HT-29 (cell line): ENCODE measurements at regions not wholly inside any gene's neighbourhood (a gene's known extent, or its start where the extent isn't known, plus 50 kb on each side); places are given as distances from the start of the nearest gene placed in this dataset.

Experiments
- DNase-seq: peaks from one replicate; pipeline ENCODE4 v3.0.0-alpha.2; 2015; ENCODE audit warnings: low spot score

DNA sequence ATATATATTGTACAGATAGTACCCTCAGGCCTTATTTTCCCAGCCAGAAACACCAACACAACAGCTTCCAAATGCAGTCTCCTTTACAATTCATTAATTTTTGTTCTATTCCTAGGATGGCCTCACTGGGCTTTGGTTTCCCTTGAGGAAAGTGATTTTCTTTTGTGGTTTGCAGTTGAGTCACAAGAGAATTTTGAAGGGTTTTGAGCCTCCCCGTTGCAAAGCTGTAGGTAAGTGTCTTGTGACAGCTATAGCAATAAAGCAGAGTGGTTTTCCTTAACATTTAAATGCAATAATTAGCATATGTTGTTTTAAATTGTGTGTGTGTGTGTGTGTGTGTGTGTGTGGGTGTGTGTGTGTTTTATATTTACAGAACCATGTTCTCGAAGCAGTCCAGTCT is 54.1 kb upstream of the WDR17 start:
- DNase-seq: no peak

DNA sequence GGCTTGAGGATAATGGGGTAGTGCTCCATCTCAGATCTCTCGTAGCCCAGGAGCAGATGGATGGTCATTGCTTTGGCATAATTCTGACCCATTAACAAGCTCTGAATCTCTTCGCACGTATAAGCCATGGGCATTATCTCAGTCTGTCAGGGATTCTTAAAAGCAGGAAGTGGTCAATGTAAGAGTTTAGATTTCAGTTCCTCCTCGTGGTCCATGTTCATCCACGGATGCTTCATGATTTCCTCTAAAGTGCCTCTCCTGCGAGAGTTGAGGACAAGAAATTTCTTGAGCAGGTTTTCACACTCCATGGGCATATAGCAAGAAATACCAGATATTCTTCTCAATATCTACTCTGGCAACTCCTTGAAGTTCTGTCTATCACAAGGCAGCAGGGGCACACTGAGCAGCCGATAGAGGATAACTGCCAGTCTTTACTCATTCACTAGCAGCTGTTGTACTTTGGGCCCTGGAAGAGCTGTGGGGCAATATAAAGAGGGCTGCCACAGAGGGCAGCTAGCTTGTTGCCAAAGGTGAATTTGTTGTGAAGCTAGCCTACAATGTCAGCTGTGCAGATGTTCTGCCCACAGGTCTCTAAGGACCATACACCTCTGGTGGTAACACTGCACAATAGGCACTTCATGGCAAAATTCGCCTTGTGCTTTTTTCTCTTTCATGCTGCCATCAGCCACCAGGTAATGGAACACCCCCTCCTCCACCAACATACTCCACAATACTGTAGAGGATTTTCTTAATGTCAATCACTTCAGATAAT is 52.0 kb upstream of the WDR17 start:
- DNase-seq: no peak

DNA sequence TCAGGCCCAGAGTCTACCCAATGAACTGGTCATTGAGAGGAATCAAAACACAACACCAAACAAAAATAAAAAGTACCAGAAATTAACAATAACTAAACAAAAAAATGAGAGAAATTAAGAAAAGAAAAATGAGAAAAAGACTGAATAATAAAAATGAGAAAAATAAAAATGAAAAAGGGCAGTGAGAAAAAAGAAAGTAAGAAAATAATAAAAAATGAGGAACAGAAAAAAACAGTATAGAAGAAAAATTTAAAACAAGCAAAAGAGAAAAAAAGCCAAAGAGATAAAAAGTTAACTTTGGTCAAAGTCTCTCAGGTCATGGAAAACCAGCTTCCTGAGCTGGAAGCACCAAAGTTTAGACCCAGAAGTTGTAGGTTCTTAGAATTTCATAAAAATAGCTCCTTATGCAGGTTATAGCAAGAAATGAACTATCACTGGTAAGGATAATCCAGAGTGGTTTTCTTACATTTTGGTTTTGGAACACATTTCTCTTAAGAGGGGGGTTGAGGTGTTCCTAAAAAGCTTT is 51.0 kb upstream of the WDR17 start:
- DNase-seq: no peak
